Natural killer cell (primary cell): ENCODE measurements at regions not wholly inside any gene's neighbourhood (a gene's known extent, or its start where the extent isn't known, plus 50 kb on each side); places are given as distances from the start of the nearest gene placed in this dataset.

ENCODE experiments used
- ATAC-seq, 3 donors: fragments of 150-1000 bp in 2 of 3; fragments of 200-7000 bp in 1 of 3; cut with Tn5 transposase; 1 replicate in 1 of 3; 2 replicates in 2 of 3; pipeline ENCODE4 v1.10.0; 2021; ENCODE audit warnings: mild to moderate bottlenecking in 2 of 3, moderate library complexity in 2 of 3
- DNase-seq, 2 donors: peaks; one replicate each; pipeline versions ENCODE4 v3.0.0 to v3.0.0-alpha.2; 2013 to 2021; ENCODE audit warnings: mixed read lengths in 1 of 2
- H3K27ac ChIP-seq: one replicate; pipeline ENCODE4 v1.5.1; 2013; ENCODE audit warnings: mild to moderate bottlenecking, low read length
- H3K27me3 ChIP-seq: one replicate; pipeline ENCODE4 v1.6.1; 2013; ENCODE audit warnings: low read length; ENCODE audit not compliant: control insufficient read depth, insufficient read depth
- H3K36me3 ChIP-seq: one replicate; pipeline ENCODE4 v1.6.1; 2013; ENCODE audit warnings: low read length; ENCODE audit not compliant: control insufficient read depth, insufficient read depth
- H3K4me1 ChIP-seq: one replicate; pipeline ENCODE4 v1.6.1; 2013; ENCODE audit warnings: low read length; ENCODE audit not compliant: control insufficient read depth, insufficient read depth
- H3K4me3 ChIP-seq: one replicate; pipeline ENCODE4 v1.5.1; 2013; ENCODE audit warnings: low read length
- H3K9me3 ChIP-seq: one replicate; pipeline ENCODE4 v1.6.1; 2013; ENCODE audit warnings: low read length; ENCODE audit not compliant: control insufficient read depth, insufficient read depth
- H3K27ac Mint-ChIP-seq, 2 donors: one replicate each; pipeline ENCODE4 v1.8.0; 2022; ENCODE audit warnings: mild to moderate bottlenecking in 2 of 2, mixed read lengths in 2 of 2, moderate library complexity in 1 of 2
- H3K27me3 Mint-ChIP-seq, 2 donors: one replicate each; pipeline ENCODE4 v1.8.0; 2022; ENCODE audit warnings: low read depth in 2 of 2, mixed read lengths in 2 of 2
- H3K36me3 Mint-ChIP-seq: one replicate; pipeline ENCODE4 v1.8.0; 2022; ENCODE audit warnings: mixed read lengths
- H3K4me1 Mint-ChIP-seq, 2 donors: one replicate each; pipeline ENCODE4 v1.8.0; 2022; ENCODE audit warnings: mixed read lengths in 2 of 2
- H3K4me3 Mint-ChIP-seq: one replicate; pipeline ENCODE4 v1.8.0; 2022; ENCODE audit warnings: mild to moderate bottlenecking, moderate library complexity, mixed read lengths
- H3K9me3 Mint-ChIP-seq, 2 donors: one replicate each; pipeline ENCODE4 v1.8.0; 2022; ENCODE audit warnings: mixed read lengths in 2 of 2
- CTCF ChIP-seq: fragments of 200-600 bp; IDR thresholded peaks from one replicate; pipeline ENCODE4 v1.8.0; 2022; ENCODE audit warnings: antibody characterized with exemption
- WGBS: methylation state at CpG from one replicate; pipeline ENCODE4 v1.1.7; 2013; ENCODE audit warnings: missing lambda C conversion rate; ENCODE audit not compliant: insufficient coverage; 5-methylcytosine and 5-hydroxymethylcytosine counted together
- intact Hi-C: fragments of 100-400 bp; cut with micrococcal nuclease; formaldehyde crosslinking; loops from one replicate; pipeline ENCODE4 v1.14.2; 2022

DNA sequence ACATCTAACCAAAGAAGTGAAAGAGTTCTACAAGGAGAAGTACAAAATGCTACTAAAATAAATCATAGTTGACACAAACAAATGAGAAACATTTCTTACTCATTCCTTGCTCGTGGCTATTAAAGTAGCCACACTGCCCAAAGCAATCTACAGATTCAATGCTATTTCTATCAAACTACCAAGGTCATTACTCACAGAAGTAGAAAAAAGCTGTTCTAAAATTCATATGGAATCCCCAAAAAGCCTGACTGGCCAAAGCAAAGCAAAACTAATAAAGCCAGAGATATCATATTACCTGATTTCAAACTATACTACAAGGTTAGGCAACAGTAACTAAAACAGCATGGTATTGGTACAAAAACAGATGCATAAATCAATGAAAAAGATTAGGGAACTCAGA is 305.6 kb downstream of the RPAP3 start:
- H3K27me3 Mint-ChIP-seq, result no peaks in the 10 kb centered on the region
- ATAC-seq, result no peak
- DNase-seq, result no peak
- WGBS, result 72% methylated on average over 1 of the region's 1 CpG
- no peaks in the 10 kb centered on the region for H3K36me3 ChIP-seq
- H3K4me1 Mint-ChIP-seq, result peaks cover 3 to 18% of the 10 kb centered on the region in 2 donors
- intact Hi-C loops, result no loop called here
- peaks cover 13% of the 10 kb centered on the region for H3K9me3 ChIP-seq
- H3K4me1 ChIP-seq, result peaks cover 10% of the 10 kb centered on the region
- H3K27ac ChIP-seq, result no peak overlapping the region
- H3K36me3 Mint-ChIP-seq, result no peaks in the 10 kb centered on the region
- no peak overlapping the region for H3K27ac Mint-ChIP-seq
- no peak for TF ChIP-seq CTCF
- no peak overlapping the region for H3K4me3 ChIP-seq
- H3K27me3 ChIP-seq, result no peaks in the 10 kb centered on the region
- no peak overlapping the region for H3K4me3 Mint-ChIP-seq
- peaks cover 0 to 4% of the 10 kb centered on the region in 2 donors for H3K9me3 Mint-ChIP-seq

GRCh38 chr12:47397664-47398281 is 308.1 kb downstream of the RPAP3 start:
- Mint-ChIP-seq H3K4me1 (peaks cover 3 to 18% of the 10 kb centered on the region in 2 donors), H3K27ac (peak overlapping the region in 1 of 2 donors; percentile 76), H3K36me3 (no peaks in the 10 kb centered on the region), H3K4me3 (no peak overlapping the region), H3K9me3 (peaks cover 0 to 4% of the 10 kb centered on the region in 2 donors), H3K27me3 (no peaks in the 10 kb centered on the region)
- intact Hi-C loops, result loop anchor here (1.0 to 10.0 kb wide), 7 partner anchors 35 to 417 kb away; partner anchors contain the start of genes AMIGO2, HDAC7 and PCED1B
- 85% methylated on average over 2 of the region's 4 CpGs for WGBS
- peak in 1 of 2 donors; percentile 77 for DNase-seq
- Histone ChIP-seq H3K36me3 (no peaks in the 10 kb centered on the region), H3K9me3 (peaks cover 13% of the 10 kb centered on the region), H3K27ac (peak overlapping the region; percentile 11), H3K27me3 (no peaks in the 10 kb centered on the region), H3K4me1 (peaks cover 13% of the 10 kb centered on the region), H3K4me3 (no peak overlapping the region)
- ATAC-seq, result peak; percentile 90 to 97 (median 97)
- TF ChIP-seq CTCF, result peak; percentile 68

DNA sequence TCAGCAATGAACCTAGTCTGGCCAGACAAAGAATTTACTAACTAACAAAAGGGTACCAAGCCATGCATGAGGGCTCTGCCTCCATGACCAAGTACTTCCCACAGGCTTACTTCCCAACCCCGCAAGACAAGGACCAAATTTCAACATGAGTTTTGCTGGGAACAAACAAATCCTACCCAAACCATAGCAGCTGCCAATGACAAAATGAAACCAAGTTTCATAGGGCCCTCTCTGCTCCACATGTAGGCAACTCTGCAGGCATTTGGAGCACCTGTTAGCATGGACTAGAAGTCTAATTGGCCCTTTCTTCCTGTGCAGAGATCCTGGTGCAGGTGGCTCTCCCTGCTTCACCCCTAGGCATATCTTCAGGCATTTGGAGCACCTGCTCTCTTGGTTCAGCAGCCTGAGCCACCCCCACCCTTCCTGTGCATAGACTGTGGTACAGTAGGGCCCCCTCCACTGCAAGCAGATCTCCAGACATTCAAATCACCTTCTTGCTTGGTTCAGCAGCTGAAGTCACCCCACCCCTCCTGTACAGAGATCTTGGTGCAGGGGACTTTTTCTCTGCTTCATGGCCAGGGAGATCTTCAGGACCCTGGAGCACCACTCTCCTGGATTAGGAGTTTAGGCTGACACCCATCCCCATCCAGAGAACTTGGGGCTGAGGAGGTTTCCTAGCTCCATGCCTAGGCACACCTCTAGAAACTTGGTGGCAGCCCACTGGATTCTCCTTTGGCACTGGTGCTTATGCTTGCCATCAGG is 308.7 kb downstream of the RPAP3 start:
- Mint-ChIP-seq H3K27me3 (no peaks in the 10 kb centered on the region), H3K4me3 (no peak overlapping the region), H3K4me1 (peaks cover 7 to 21% of the 10 kb centered on the region in 2 donors), H3K9me3 (peaks cover 0 to 4% of the 10 kb centered on the region in 2 donors), H3K27ac (peak overlapping the region in 1 of 2 donors; percentile 76), H3K36me3 (no peaks in the 10 kb centered on the region)
- H3K36me3 ChIP-seq, result no peaks in the 10 kb centered on the region
- H3K9me3 ChIP-seq, result peaks cover 13% of the 10 kb centered on the region
- no peak overlapping the region for H3K4me3 ChIP-seq
- peak in 1 of 3 donors; percentile 16 for ATAC-seq
- 88% methylated on average over 1 of the region's 1 CpG for WGBS
- peaks cover 17% of the 10 kb centered on the region for H3K4me1 ChIP-seq
- H3K27ac ChIP-seq, result peak overlapping the region; percentile 11
- TF ChIP-seq CTCF, result no peak
- H3K27me3 ChIP-seq, result no peaks in the 10 kb centered on the region
- intact Hi-C loops, result loop anchor here (1.0 to 10.0 kb wide), 7 partner anchors 35 to 418 kb away; partner anchors contain the start of genes AMIGO2, HDAC7 and PCED1B
- peak in 1 of 2 donors; percentile 39 for DNase-seq
